GM20000 (cell line): ENCODE measurements at regions not wholly inside any gene's neighbourhood (a gene's known extent, or its start where the extent isn't known, plus 50 kb on each side); places are given as distances from the start of the nearest gene placed in this dataset.

ENCODE experiments used
- DNase-seq: peaks from one replicate; pipeline ENCODE4 v3.0.0; 2012; ENCODE audit warnings: low spot score
- CTCF ChIP-seq: IDR thresholded peaks from 2 replicates; pipeline ENCODE4 v1.5.1; 2012; ENCODE audit warnings: mild to moderate bottlenecking, control low read depth; ENCODE audit errors: extremely low read depth, missing control alignments

GRCh38 chr6:30396833-30397479 is 52.0 kb downstream of the RPP21 start:
- peak; percentile 84 for DNase-seq
- TF ChIP-seq CTCF: peak; percentile 87

- no peak for TF ChIP-seq CTCF
- DNase-seq: no peak
Observed at GRCh38 chr6:30397697-30398096, 52.7 kb downstream of the RPP21 start.

GRCh38 chr6:30399390-30400058 is 54.6 kb downstream of the RPP21 start:
- no peak for TF ChIP-seq CTCF
- no peak for DNase-seq

- no peak for DNase-seq
- no peak for TF ChIP-seq CTCF
Observed at GRCh38 chr6:30405934-30406333, 61.0 kb downstream of the RPP21 start.

GRCh38 chr6:30409184-30409583 is 64.2 kb downstream of the RPP21 start:
- TF ChIP-seq CTCF: no peak
- no peak for DNase-seq

GRCh38 chr6:30411515-30412207 is 66.7 kb downstream of the RPP21 start:
- TF ChIP-seq CTCF: peak; percentile 89
- DNase-seq: no peak

- DNase-seq: no peak
- TF ChIP-seq CTCF: no peak
Observed at GRCh38 chr6:30418448-30418847, 70.9 kb upstream of the HLA-E start.
